GM23338 (cell line): ENCODE measurements at regions not wholly inside any gene's neighbourhood (a gene's known extent, or its start where the extent isn't known, plus 50 kb on each side); places are given as distances from the start of the nearest gene placed in this dataset.
A peak's percentile ranks its signal among the peaks of the same experiment; 100 is the strongest.

Source experiments
- ATAC-seq: fragments of 200-7000 bp; cut with Tn5 transposase; 3 replicates; pipeline ENCODE4 v1.9.1; 2020
- DNase-seq: peaks from one replicate; pipeline ENCODE4 v3.0.0-alpha.2; 2015; ENCODE audit warnings: low spot score
- H2AFZ ChIP-seq: fragments of 200-600 bp; sonication (generic); 2 replicates; pipeline ENCODE4 v1.8.0; 2016; ENCODE audit warnings: antibody characterized with exemption, mild to moderate bottlenecking, moderate library complexity
- H3F3A ChIP-seq: fragments of 200-600 bp; sonication (generic); replicated peaks from 2 replicates; pipeline ENCODE4 v1.8.0; 2017; ENCODE audit warnings: antibody characterized with exemption, mixed run types, low read depth
- H3K27ac ChIP-seq: fragments of 200-600 bp; sonication (generic); 2 replicates; pipeline ENCODE4 v1.6.1; 2016; ENCODE audit warnings: low read depth
- H3K27me3 ChIP-seq: fragments of 200-600 bp; sonication (generic); 2 replicates; pipeline ENCODE4 v1.8.0; 2016; ENCODE audit warnings: mild to moderate bottlenecking, mixed run types, moderate library complexity; ENCODE audit not compliant: insufficient read depth
- H3K36me3 ChIP-seq: fragments of 200-600 bp; sonication (generic); 2 replicates; pipeline ENCODE4 v1.8.0; 2016; ENCODE audit warnings: mild to moderate bottlenecking; ENCODE audit not compliant: insufficient read depth
- H3K4me1 ChIP-seq: fragments of 200-600 bp; sonication (generic); 2 replicates; pipeline ENCODE4 v1.8.0; 2016; ENCODE audit warnings: mild to moderate bottlenecking, moderate library complexity; ENCODE audit not compliant: insufficient read depth
- H3K4me2 ChIP-seq: fragments of 200-600 bp; sonication (generic); 2 replicates; pipeline ENCODE4 v1.7.1; 2017; ENCODE audit warnings: mixed run types
- H3K4me3 ChIP-seq: fragments of 200-600 bp; sonication (generic); 2 replicates; pipeline ENCODE4 v1.6.1; 2016; ENCODE audit warnings: mixed run types
- H3K79me2 ChIP-seq: fragments of 200-600 bp; sonication (generic); replicated peaks from 2 replicates; pipeline ENCODE4 v1.8.0; 2017; ENCODE audit warnings: mild to moderate bottlenecking; ENCODE audit not compliant: insufficient read depth
- H3K9me2 ChIP-seq: fragments of 200-600 bp; sonication (generic); 2 replicates; pipeline ENCODE4 v1.8.0; 2017; ENCODE audit not compliant: insufficient read depth
- H4K20me1 ChIP-seq: fragments of 200-600 bp; sonication (generic); replicated peaks from 2 replicates; pipeline ENCODE4 v1.8.0; 2017; ENCODE audit warnings: mild to moderate bottlenecking; ENCODE audit not compliant: insufficient read depth
- H3K27ac Mint-ChIP-seq: 2 replicates; pipeline ENCODE4 v1.8.0; 2020; ENCODE audit warnings: inconsistent platforms, mild to moderate bottlenecking, moderate library complexity, mixed read lengths
- H3K27me3 Mint-ChIP-seq: 3 replicates; pipeline ENCODE4 v1.8.0; 2022; ENCODE audit warnings: low read depth, mild to moderate bottlenecking, moderate library complexity, mixed read lengths, inconsistent platforms; ENCODE audit not compliant: insufficient read depth, poor library complexity
- H3K36me3 Mint-ChIP-seq: 3 replicates; pipeline ENCODE4 v1.8.0; 2021; ENCODE audit warnings: low read depth, mild to moderate bottlenecking, inconsistent platforms, moderate library complexity, mixed read lengths
- H3K4me1 Mint-ChIP-seq: 3 replicates; pipeline ENCODE4 v1.8.0; 2020; ENCODE audit warnings: mild to moderate bottlenecking, inconsistent platforms, mixed read lengths
- H3K4me3 Mint-ChIP-seq: 3 replicates; pipeline ENCODE4 v1.8.0; 2021; ENCODE audit warnings: moderate library complexity, mild to moderate bottlenecking, inconsistent platforms, mixed read lengths
- H3K9me3 Mint-ChIP-seq: 3 replicates; pipeline ENCODE4 v1.8.0; 2020; ENCODE audit warnings: moderate library complexity, mild to moderate bottlenecking, inconsistent platforms, mixed read lengths
- CTCF ChIP-seq, 2 experiments: fragments of 200-600 bp in 1 of 2; sonication (generic) in 1 of 2; conservative IDR thresholded peaks; 2 replicates each; pipeline versions ENCODE4 v1.5.1 to v1.6.1; 2016 to 2017; ENCODE audit warnings: antibody characterized with exemption in 2 of 2, low read depth in 2 of 2, mild to moderate bottlenecking in 2 of 2, moderate library complexity in 1 of 2
- ETS1 ChIP-seq: IDR thresholded peaks from 2 replicates; pipeline ENCODE4 v1.6.1; 2016; ENCODE audit warnings: antibody characterized with exemption
- EZH2 ChIP-seq: fragments of 200-600 bp; sonication (generic); IDR thresholded peaks from one replicate; pipeline ENCODE4 v1.8.0; 2017; ENCODE audit warnings: antibody characterized with exemption, mild to moderate bottlenecking, low read depth; ENCODE audit not compliant: unreplicated experiment
- EZH2phosphoT487 ChIP-seq: fragments of 200-600 bp; sonication (generic); IDR thresholded peaks from one replicate; pipeline ENCODE4 v1.8.1; 2018; ENCODE audit warnings: antibody characterized with exemption; ENCODE audit not compliant: unreplicated experiment
- NANOG ChIP-seq: IDR thresholded peaks from 2 replicates; pipeline ENCODE4 v1.6.1; 2016; ENCODE audit warnings: antibody characterized with exemption, borderline replicate concordance
- POLR2AphosphoS5 ChIP-seq: IDR thresholded peaks from 2 replicates; pipeline ENCODE4 v1.6.1; 2016; ENCODE audit warnings: antibody characterized with exemption, low read depth
- REST ChIP-seq: IDR thresholded peaks from one replicate; pipeline ENCODE4 v1.6.1; 2018; ENCODE audit warnings: antibody characterized with exemption; ENCODE audit not compliant: unreplicated experiment
- STAT1 ChIP-seq: IDR thresholded peaks from one replicate; pipeline ENCODE4 v1.6.1; 2016; ENCODE audit warnings: antibody characterized with exemption; ENCODE audit not compliant: unreplicated experiment
- ZNF114 ChIP-seq: fragments of 250-450 bp; sonication (Bioruptor Pico); IDR thresholded peaks from 2 replicates; pipeline ENCODE4 v1.5.0; 2020; ENCODE audit warnings: mild to moderate bottlenecking, moderate library complexity
- ZNF331 ChIP-seq: fragments of 250-450 bp; sonication (Bioruptor Pico); IDR thresholded peaks from 2 replicates; pipeline ENCODE4 v1.5.0; 2020; ENCODE audit warnings: low read depth, mild to moderate bottlenecking, moderate library complexity
- ZNF462 ChIP-seq: fragments of 250-450 bp; sonication (Bioruptor Pico); IDR thresholded peaks from 2 replicates; pipeline ENCODE4 v1.5.0; 2020; ENCODE audit warnings: mild to moderate bottlenecking, moderate library complexity

GRCh38 chr15:96974761-96975160 lies 644.3 kb downstream of the NR2F2 start (continued):
- TF ChIP-seq STAT1 (no peak), CTCF (conservative IDR thresholded peaks at IDR 0.05; ENCODE audit: low read depth in 2 of 2) (no peak), EZH2 (no peak), REST (no peak), ZNF331 (CRISPR knock-in tag) (no peak), ETS1 (no peak)

GRCh38 chr15:96977886-96978285 lies 647.4 kb downstream of the NR2F2 start:
- Histone ChIP-seq H3K27ac (no peak overlapping the region), H3K79me2 (no peaks in the 10 kb centered on the region), H3K4me3 (no peak overlapping the region), H3K9me2 (0 out of 2 replicates have a peak, but pooled peaks cover 3% of the 10 kb centered on the region), H3K4me2 (no peak overlapping the region), H4K20me1 (no peaks in the 10 kb centered on the region), H3K27me3 (peaks cover 4% of the 10 kb centered on the region; the same call in 1 of the 2 replicates), H2AFZ (0 out of 2 replicates have a peak overlapping the region, but pooled peaks have one; percentile 8), H3K36me3 (no peaks in the 10 kb centered on the region), H3K4me1 (peaks cover 22% of the 10 kb centered on the region), H3F3A (no peaks in the 10 kb centered on the region)
- DNase-seq (no peak), ATAC-seq (no peak)
- no peaks in the 10 kb centered on the region for H3K27me3 Mint-ChIP-seq
- H3K4me1 Mint-ChIP-seq = peaks cover 13% of the 10 kb centered on the region; the same call in 2 of the 3 replicates
- no peak overlapping the region for H3K27ac Mint-ChIP-seq
- H3K36me3 Mint-ChIP-seq = no peaks in the 10 kb centered on the region
- no peaks in the 10 kb centered on the region for H3K9me3 Mint-ChIP-seq
- H3K4me3 Mint-ChIP-seq = no peak overlapping the region
- TF ChIP-seq ZNF114 (CRISPR knock-in tag) = no peak
- no peak for TF ChIP-seq POLR2AphosphoS5
- TF ChIP-seq ZNF331 (CRISPR knock-in tag) = no peak
- no peak for TF ChIP-seq ZNF462 (CRISPR knock-in tag)
- no peak for TF ChIP-seq EZH2phosphoT487
- TF ChIP-seq STAT1 = no peak
- no peak for TF ChIP-seq EZH2
- no peak for TF ChIP-seq NANOG
